Mononuclear cell (primary cell): ENCODE measurements at regions not wholly inside any gene's neighbourhood (a gene's known extent, or its start where the extent isn't known, plus 50 kb on each side); places are given as distances from the start of the nearest gene placed in this dataset.

Experiments used
- H3K27me3 ChIP-seq: 2 replicates; pipeline ENCODE4 v1.6.0; 2011; ENCODE audit warnings: low read length, control low read depth; ENCODE audit not compliant: insufficient read depth
- H3K4me1 ChIP-seq: 2 replicates; pipeline ENCODE4 v1.5.1; 2011; ENCODE audit warnings: mild to moderate bottlenecking, low read length, control low read depth; ENCODE audit not compliant: insufficient read depth
- H3K4me3 ChIP-seq: 2 replicates; pipeline ENCODE4 v1.5.1; 2011; ENCODE audit warnings: mild to moderate bottlenecking, low read length, moderate library complexity
- H3K9me3 ChIP-seq: 2 replicates; pipeline ENCODE4 v1.5.1; 2011; ENCODE audit warnings: low read depth, mild to moderate bottlenecking, control low read depth, low read length

DNA sequence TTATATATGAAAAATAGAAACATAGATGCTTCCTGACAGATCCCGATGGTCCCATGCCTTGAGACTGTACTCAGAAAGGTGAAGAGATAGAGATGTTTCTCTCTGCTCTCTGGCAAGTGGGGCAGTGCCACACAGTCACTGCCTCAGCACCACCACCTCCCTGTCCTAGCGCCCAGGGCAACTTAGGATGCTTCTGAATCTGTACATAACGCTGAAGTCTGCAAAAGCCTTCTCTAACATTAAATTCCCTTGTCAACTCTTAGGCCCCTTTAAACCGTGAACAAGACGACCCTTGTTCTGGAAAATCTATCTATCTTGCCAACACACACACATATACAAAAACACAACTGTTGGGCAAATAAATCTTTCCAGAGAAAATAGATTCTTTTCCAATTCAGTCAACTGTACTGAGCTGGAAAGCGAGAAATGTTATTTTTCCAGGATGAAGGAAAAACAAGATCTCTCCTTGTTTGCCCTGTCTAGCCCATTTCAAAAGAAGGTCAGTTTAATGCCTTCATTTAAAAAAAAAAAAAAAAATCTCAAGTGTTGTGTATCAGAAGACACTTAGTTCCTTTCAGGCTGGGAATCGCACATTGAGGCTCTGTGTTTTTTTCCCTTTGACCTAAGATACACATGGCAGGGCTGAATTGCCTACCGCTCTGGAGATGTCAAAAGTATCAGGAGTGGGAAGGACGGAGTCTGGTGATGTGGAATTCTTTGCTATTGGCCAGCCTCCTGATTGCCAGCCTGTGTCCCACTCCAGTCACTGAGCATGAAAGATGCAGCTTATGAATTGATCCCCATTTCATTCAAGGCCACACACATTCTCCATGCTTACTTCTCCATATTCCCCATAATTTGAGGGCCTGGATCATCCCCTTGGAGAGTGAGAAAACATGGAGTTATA, 241.4 kb downstream of the LACC1 start:
- Histone ChIP-seq H3K4me1 (peaks cover 20% of the 10 kb centered on the region), H3K9me3 (peaks cover 5% of the 10 kb centered on the region), H3K27me3 (no peaks in the 10 kb centered on the region), H3K4me3 (no peak overlapping the region)

DNA sequence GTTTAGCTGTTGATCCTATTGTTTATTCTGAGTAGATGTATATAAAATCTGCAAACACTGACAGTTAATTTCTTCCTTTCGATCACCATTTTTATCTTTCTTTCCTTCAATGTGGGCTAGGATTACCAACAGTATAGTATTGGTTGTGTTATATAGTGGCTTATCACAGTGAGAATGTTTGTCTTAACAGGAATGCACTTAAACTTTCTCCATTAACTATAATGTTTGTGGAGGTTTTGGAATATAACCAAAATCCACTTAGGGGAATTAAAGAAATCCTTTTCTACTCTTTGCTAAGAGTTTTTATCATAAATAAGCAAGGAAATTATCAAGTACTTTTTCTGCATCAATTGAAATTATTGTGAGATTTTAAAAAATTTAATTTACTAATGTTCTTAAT, 244.6 kb downstream of the LACC1 start:
- H3K4me3 ChIP-seq, result no peak overlapping the region
- H3K4me1 ChIP-seq, result no peaks in the 10 kb centered on the region
- peaks cover 5% of the 10 kb centered on the region for H3K9me3 ChIP-seq
- no peaks in the 10 kb centered on the region for H3K27me3 ChIP-seq

- H3K9me3 ChIP-seq, result peaks cover 5% of the 10 kb centered on the region
- H3K4me1 ChIP-seq, result no peaks in the 10 kb centered on the region
- no peak overlapping the region for H3K4me3 ChIP-seq
- no peaks in the 10 kb centered on the region for H3K27me3 ChIP-seq
These were observed 246.3 kb downstream of the LACC1 start for GRCh38 chr13:44125943-44126469.

DNA sequence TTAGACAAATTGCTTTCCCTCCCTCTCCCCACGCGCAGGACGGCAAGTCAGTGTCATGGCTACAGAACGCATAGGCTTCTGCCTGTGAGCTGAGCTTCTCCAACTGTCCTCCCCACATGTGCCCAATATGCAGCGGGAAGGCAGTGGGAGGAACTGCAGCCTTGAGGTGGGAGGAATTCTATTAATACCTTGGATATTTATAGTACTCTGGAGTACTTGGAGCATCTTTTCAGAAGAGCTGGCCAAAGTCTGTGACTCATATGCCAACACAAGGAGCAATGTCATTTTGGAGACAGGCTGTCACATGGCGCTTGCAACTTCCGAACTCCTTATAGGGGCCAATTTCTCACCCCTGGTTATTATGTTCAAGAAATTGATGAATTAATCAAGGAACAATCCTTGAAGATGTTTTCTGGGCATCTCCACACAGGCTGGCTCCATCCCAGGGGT, 245.0 kb upstream of the SERP2 start:
- Histone ChIP-seq H3K4me1 (peaks cover 6% of the 10 kb centered on the region), H3K4me3 (no peak overlapping the region), H3K9me3 (peaks cover under 1% of the 10 kb centered on the region), H3K27me3 (no peaks in the 10 kb centered on the region)

- Histone ChIP-seq H3K4me3 (no peak overlapping the region), H3K4me1 (peaks cover 6% of the 10 kb centered on the region), H3K9me3 (no peaks in the 10 kb centered on the region), H3K27me3 (no peaks in the 10 kb centered on the region)
These were observed 244.2 kb upstream of the SERP2 start for GRCh38 chr13:44129418-44129817.

GRCh38 chr13:44131069-44131614, 242.5 kb upstream of the SERP2 start:
- no peak overlapping the region for H3K4me3 ChIP-seq
- no peaks in the 10 kb centered on the region for H3K9me3 ChIP-seq
- no peaks in the 10 kb centered on the region for H3K27me3 ChIP-seq
- H3K4me1 ChIP-seq, result peaks cover 6% of the 10 kb centered on the region

- no peaks in the 10 kb centered on the region for H3K27me3 ChIP-seq
- peaks cover 6% of the 10 kb centered on the region for H3K4me1 ChIP-seq
- H3K4me3 ChIP-seq, result no peak overlapping the region
- no peaks in the 10 kb centered on the region for H3K9me3 ChIP-seq
These were observed 240.9 kb upstream of the SERP2 start for GRCh38 chr13:44132710-44133109.

DNA sequence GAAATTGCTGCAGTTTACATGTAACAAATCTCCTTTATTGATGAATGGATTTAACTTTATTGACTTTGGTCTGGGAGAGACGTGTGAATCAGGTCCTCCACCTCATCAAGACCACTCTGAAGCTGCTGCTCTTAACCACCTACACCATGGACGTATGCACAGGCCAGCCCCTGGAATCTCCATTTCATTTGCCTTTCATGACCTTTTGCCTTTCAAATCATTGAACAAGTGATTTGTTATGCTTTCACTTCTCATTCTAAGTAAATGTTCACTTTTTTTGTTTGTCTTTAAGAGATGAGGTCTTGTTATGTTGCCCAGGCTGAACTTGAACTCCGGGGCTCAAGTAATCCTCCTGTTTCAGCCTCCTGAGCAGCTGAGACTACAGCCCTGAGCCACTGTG, 240.0 kb upstream of the SERP2 start:
- Histone ChIP-seq H3K9me3 (no peaks in the 10 kb centered on the region), H3K4me3 (no peak overlapping the region), H3K27me3 (no peaks in the 10 kb centered on the region), H3K4me1 (peaks cover 6% of the 10 kb centered on the region)

DNA sequence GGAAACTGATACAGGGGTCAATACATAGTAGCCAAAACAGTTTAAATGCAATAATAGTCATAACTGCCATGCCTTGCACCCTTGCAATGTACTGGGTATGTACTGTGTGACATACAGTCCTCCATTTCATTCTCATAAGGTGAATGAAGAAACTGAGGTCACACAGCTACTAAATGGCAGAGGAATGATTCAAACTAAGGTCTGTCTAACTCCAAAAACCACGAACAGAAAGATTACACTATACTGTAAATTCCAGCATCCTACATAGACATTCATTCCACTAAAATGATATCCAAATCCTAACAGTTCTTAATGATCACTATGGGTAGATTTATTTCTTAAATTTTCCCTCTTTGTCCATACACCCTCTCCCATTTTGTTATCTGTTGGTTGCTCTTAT, 238.1 kb upstream of the SERP2 start:
- Histone ChIP-seq H3K27me3 (no peaks in the 10 kb centered on the region), H3K4me3 (no peak overlapping the region), H3K9me3 (no peaks in the 10 kb centered on the region), H3K4me1 (peaks cover 6% of the 10 kb centered on the region)

GRCh38 chr13:44136696-44137268, 236.8 kb upstream of the SERP2 start:
- Histone ChIP-seq H3K4me3 (no peak overlapping the region), H3K4me1 (peaks cover 14% of the 10 kb centered on the region), H3K9me3 (no peaks in the 10 kb centered on the region), H3K27me3 (no peaks in the 10 kb centered on the region)

GRCh38 chr13:44137466-44137865, 236.2 kb upstream of the SERP2 start:
- no peak overlapping the region for H3K4me3 ChIP-seq
- no peaks in the 10 kb centered on the region for H3K27me3 ChIP-seq
- H3K9me3 ChIP-seq, result no peaks in the 10 kb centered on the region
- peaks cover 15% of the 10 kb centered on the region for H3K4me1 ChIP-seq

- Histone ChIP-seq H3K9me3 (no peaks in the 10 kb centered on the region), H3K27me3 (no peaks in the 10 kb centered on the region), H3K4me1 (peaks cover 13% of the 10 kb centered on the region), H3K4me3 (no peak overlapping the region)
These were observed 233.5 kb upstream of the SERP2 start for GRCh38 chr13:44140146-44140545.

- peaks cover 13% of the 10 kb centered on the region for H3K4me1 ChIP-seq
- peak overlapping the region; percentile 63 for H3K4me3 ChIP-seq
- H3K9me3 ChIP-seq, result no peaks in the 10 kb centered on the region
- H3K27me3 ChIP-seq, result no peaks in the 10 kb centered on the region
These were observed 232.5 kb upstream of the SERP2 start for GRCh38 chr13:44140888-44141724.

- Histone ChIP-seq H3K27me3 (no peaks in the 10 kb centered on the region), H3K4me1 (peaks cover 13% of the 10 kb centered on the region), H3K4me3 (peak overlapping the region; percentile 63), H3K9me3 (no peaks in the 10 kb centered on the region)
These were observed 231.7 kb upstream of the SERP2 start for GRCh38 chr13:44141725-44142539.
